Kidney (tissue), 13 donors: ENCODE measurements at regions not wholly inside any gene's neighbourhood (a gene's known extent, or its start where the extent isn't known, plus 50 kb on each side); places are given as distances from the start of the nearest gene placed in this dataset.
A peak's percentile ranks its signal among the peaks of the same experiment; 100 is the strongest.

Source experiments
- DNase-seq, 5 donors: peaks; one replicate each; pipeline ENCODE4 v3.0.0-alpha.2; 2013 to 2020
- FAIRE-seq: peaks from 2 replicates; lab custom pipeline; 2012; peaks lifted over from hg19 to GRCh38; lab: Jason Lieb, UNC
- H3K27ac ChIP-seq, 2 donors: one replicate each; pipeline ENCODE4 v1.7.0; 2013; ENCODE audit warnings: low read depth in 2 of 2, low read length in 2 of 2, inconsistent platforms in 1 of 2
- H3K27me3 ChIP-seq: one replicate; pipeline ENCODE4 v1.7.1; 2013; ENCODE audit warnings: low read length, inconsistent platforms; ENCODE audit not compliant: control insufficient read depth, insufficient read depth
- H3K36me3 ChIP-seq, 3 donors: one replicate each; pipeline versions ENCODE4 v1.7.0 to v1.7.1; 2013; ENCODE audit warnings: low read length in 3 of 3, control low read depth in 1 of 3, inconsistent platforms in 1 of 3; ENCODE audit not compliant: insufficient read depth in 3 of 3, control insufficient read depth in 2 of 3
- H3K4me1 ChIP-seq, 3 donors: one replicate each; pipeline versions ENCODE4 v1.7.0 to v1.7.1; 2013; ENCODE audit warnings: low read length in 3 of 3, inconsistent platforms in 1 of 3, low read depth in 1 of 3; ENCODE audit not compliant: control insufficient read depth in 2 of 3, insufficient read depth in 2 of 3
- H3K4me3 ChIP-seq, 3 donors: one replicate each; pipeline versions ENCODE4 v1.7.0 to v1.8.1; 2013; ENCODE audit warnings: low read length in 3 of 3, control low read depth in 1 of 3, inconsistent platforms in 1 of 3
- H3K9ac ChIP-seq, 3 donors: one replicate each; pipeline versions ENCODE4 v1.7.0 to v1.7.1; 2013; ENCODE audit warnings: low read length in 3 of 3, control low read depth in 1 of 3, inconsistent platforms in 1 of 3
- H3K9me3 ChIP-seq, 3 donors: one replicate each; pipeline versions ENCODE4 v1.7.0 to v1.7.1; 2013; ENCODE audit warnings: low read length in 3 of 3, control low read depth in 1 of 3, inconsistent platforms in 1 of 3; ENCODE audit not compliant: control insufficient read depth in 2 of 3, insufficient read depth in 1 of 3
- CTCF ChIP-seq: IDR thresholded peaks from 3 replicates; pipeline ENCODE4 v1.5.1; 2012; ENCODE audit warnings: mild to moderate bottlenecking, moderate library complexity, borderline replicate concordance; ENCODE audit not compliant: insufficient read depth; ENCODE audit errors: extremely low read depth
- intact Hi-C: fragments of 100-400 bp; cut with DNase I; formaldehyde crosslinking; loops from one replicate; pipeline ENCODE4 v1.11.1; 2022
- donor health status: control.
- donor health status: control.
- donor health status: control.
- donor health status: control.
- donor health status: control.
- donor health status: DM: yes; HTN: yes; CAD: no.
- donor health status: Normal renal cell carcinoma (clear cell type).

- FAIRE-seq: no peak
These were observed 586.4 kb upstream of the SEMA3D start for GRCh38 chr7:85773116-85773728.

DNA sequence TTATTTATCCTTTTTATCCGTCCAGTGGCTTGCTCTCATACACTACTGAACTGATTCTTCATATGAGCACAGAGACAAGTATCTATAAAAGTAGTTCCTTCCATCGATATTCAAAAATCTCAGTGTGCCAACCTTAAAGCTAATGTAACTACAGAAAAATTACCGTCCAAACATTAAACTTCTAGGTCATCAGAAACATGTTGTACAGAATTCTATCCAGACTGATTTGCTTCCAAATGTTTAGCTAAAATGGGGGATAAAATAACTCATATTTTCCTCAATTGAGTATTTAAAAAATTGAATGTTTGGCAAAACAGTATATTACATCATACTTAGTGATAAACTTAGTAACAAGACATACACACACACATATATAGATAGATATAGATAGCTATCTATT lies 584.7 kb upstream of the SEMA3D start:
- intact Hi-C loops: no loop called here

More at GRCh38 chr7:85773116-85773728, 586.4 kb upstream of the SEMA3D start:
- Histone ChIP-seq H3K27ac (no peak overlapping the region), H3K4me3 (no peak overlapping the region), H3K9me3 (no peaks in the 10 kb centered on the region), H3K36me3 (no peaks in the 10 kb centered on the region), H3K9ac (no peak overlapping the region), H3K27me3 (no peaks in the 10 kb centered on the region), H3K4me1 (no peaks in the 10 kb centered on the region)
- no peak for DNase-seq
- no peak for TF ChIP-seq CTCF
- intact Hi-C loops: no loop called here

DNA sequence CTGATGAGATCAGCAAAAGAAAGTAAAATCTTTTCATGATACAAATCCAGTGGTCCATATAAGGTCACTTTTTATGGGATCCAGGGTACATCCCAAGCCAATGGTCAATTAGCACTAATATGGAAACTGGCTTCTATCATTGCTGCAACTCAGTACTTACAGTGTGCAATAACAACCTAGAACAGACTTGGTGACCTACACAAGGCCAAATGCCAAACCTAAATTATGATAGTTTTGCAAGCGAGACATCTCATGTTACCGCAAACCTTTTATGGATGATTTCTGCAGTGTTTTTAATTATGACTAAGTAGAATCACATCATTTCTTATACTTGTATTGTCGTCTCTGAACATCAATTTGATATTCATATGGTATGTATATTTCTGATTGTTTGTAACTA lies 583.5 kb upstream of the SEMA3D start:
- Histone ChIP-seq H3K36me3 (no peaks in the 10 kb centered on the region), H3K27ac (no peak overlapping the region), H3K4me1 (no peaks in the 10 kb centered on the region), H3K9ac (no peak overlapping the region), H3K27me3 (no peaks in the 10 kb centered on the region), H3K4me3 (no peak overlapping the region), H3K9me3 (no peaks in the 10 kb centered on the region)
- no peak for FAIRE-seq
- no peak for TF ChIP-seq CTCF
- DNase-seq: no peak
- intact Hi-C loops: no loop called here

More for the DNA sequence above, 584.7 kb upstream of the SEMA3D start:
- no peak overlapping the region for H3K4me3 ChIP-seq
- no peak overlapping the region for H3K27ac ChIP-seq
- H3K4me1 ChIP-seq: no peaks in the 10 kb centered on the region
- no peaks in the 10 kb centered on the region for H3K36me3 ChIP-seq
- DNase-seq: no peak
- no peak overlapping the region for H3K9ac ChIP-seq
- H3K9me3 ChIP-seq: no peaks in the 10 kb centered on the region
- FAIRE-seq: no peak
- TF ChIP-seq CTCF: no peak
- no peaks in the 10 kb centered on the region for H3K27me3 ChIP-seq

- no peak overlapping the region for H3K9ac ChIP-seq
- no peak for FAIRE-seq
- H3K27me3 ChIP-seq: no peaks in the 10 kb centered on the region
- DNase-seq: peak in 1 of 5 donors; percentile 1
- no peaks in the 10 kb centered on the region for H3K36me3 ChIP-seq
- TF ChIP-seq CTCF: no peak
- H3K4me1 ChIP-seq: no peaks in the 10 kb centered on the region
- H3K9me3 ChIP-seq: no peaks in the 10 kb centered on the region
- H3K4me3 ChIP-seq: no peak overlapping the region
- no peak overlapping the region for H3K27ac ChIP-seq
- intact Hi-C loops: no loop called here
These were observed 578.9 kb upstream of the SEMA3D start for GRCh38 chr7:85765698-85766298.
